ENCODE measurements at regions not wholly inside any gene's neighbourhood (a gene's known extent, or its start where the extent isn't known, plus 50 kb on each side); places are given as distances from the start of the nearest gene placed in this dataset.

DNA sequence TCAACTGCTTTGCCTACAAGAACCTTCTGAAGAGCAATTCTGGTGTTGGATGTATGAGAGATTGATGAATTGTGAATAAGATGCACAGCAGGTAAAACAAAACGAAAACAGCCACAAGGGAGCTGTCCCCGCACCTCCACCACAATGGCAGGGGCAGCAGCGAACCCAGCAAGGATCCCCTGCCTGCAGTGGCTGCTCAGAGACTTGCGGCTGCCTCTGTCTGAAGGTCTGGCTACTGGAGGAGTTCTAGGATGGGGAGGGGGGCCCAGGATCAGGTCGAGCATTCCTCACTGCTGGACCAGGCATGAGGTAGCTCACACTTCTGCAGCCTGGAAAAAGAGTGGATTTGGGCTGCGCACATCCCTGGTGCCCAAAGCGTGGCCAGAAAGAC, 523.5 kb downstream of the CDH26 start:
- TF ChIP-seq, protein P1, sequence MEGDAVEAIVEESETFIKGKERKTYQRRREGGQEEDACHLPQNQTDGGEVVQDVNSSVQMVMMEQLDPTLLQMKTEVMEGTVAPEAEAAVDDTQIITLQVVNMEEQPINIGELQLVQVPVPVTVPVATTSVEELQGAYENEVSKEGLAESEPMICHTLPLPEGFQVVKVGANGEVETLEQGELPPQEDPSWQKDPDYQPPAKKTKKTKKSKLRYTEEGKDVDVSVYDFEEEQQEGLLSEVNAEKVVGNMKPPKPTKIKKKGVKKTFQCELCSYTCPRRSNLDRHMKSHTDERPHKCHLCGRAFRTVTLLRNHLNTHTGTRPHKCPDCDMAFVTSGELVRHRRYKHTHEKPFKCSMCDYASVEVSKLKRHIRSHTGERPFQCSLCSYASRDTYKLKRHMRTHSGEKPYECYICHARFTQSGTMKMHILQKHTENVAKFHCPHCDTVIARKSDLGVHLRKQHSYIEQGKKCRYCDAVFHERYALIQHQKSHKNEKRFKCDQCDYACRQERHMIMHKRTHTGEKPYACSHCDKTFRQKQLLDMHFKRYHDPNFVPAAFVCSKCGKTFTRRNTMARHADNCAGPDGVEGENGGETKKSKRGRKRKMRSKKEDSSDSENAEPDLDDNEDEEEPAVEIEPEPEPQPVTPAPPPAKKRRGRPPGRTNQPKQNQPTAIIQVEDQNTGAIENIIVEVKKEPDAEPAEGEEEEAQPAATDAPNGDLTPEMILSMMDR (IDR thresholded peaks at IDR 0.05; ENCODE audit: insufficient read depth, low read length, poor library complexity, severe bottlenecking): no peak
- no peak for TF ChIP-seq EZH2phosphoT487 (conservative IDR thresholded peaks at IDR 0.05; ENCODE audit: low read length)
